A673 (cell line): ENCODE measurements at regions not wholly inside any gene's neighbourhood (a gene's known extent, or its start where the extent isn't known, plus 50 kb on each side); places are given as distances from the start of the nearest gene placed in this dataset.

ENCODE experiments used
- BruUV-seq: library from RNA; stranded (reverse); fragments of 400-500 nt; replicated peaks from 2 replicates; lab custom pipeline; 2021; lab: Mats Ljungman, UMichigan
- CTCF ChIA-PET: fragments of 300-600 bp; sonication (Branson Sonifier 250); formaldehyde crosslinking; loops from one replicate; lab custom pipeline; 2022; ENCODE audit warnings: antibody characterized with exemption; lab: Charles Lee
- POLR2A ChIA-PET: fragments of 300-600 bp; sonication (Branson Sonifier 250); formaldehyde crosslinking; loops from one replicate; lab custom pipeline; 2022; ENCODE audit warnings: antibody characterized with exemption; ENCODE audit not compliant: low non-redundant PET; lab: Charles Lee
- DNase-seq: peaks from one replicate; pipeline ENCODE4 v3.0.0-alpha.2; 2015; ENCODE audit warnings: low spot score
- H3K27ac ChIP-seq: fragments of 200-600 bp; sonication (generic); 2 replicates; pipeline ENCODE4 v1.5.1; 2016; ENCODE audit warnings: mixed run types, low read depth, mild to moderate bottlenecking, mixed read lengths, antibody characterized with exemption, low read length; ENCODE audit not compliant: poor library complexity, severe bottlenecking
- H3K27me3 ChIP-seq: fragments of 200-600 bp; sonication (generic); replicated peaks from 2 replicates; pipeline ENCODE4 v1.6.1; 2017; ENCODE audit warnings: mixed run types, low read depth, mild to moderate bottlenecking, mixed read lengths, antibody characterized with exemption, low read length; ENCODE audit not compliant: insufficient read depth, poor library complexity
- H3K36me3 ChIP-seq: fragments of 200-600 bp; sonication (generic); 2 replicates; pipeline ENCODE4 v1.6.1; 2016; ENCODE audit warnings: mixed run types, mild to moderate bottlenecking, mixed read lengths, antibody characterized with exemption, low read length; ENCODE audit not compliant: insufficient read depth, poor library complexity, severe bottlenecking
- H3K4me1 ChIP-seq: fragments of 200-600 bp; sonication (generic); 2 replicates; pipeline ENCODE4 v1.6.1; 2017; ENCODE audit warnings: mixed run types, mild to moderate bottlenecking, mixed read lengths, antibody characterized with exemption, low read length; ENCODE audit not compliant: insufficient read depth, poor library complexity, severe bottlenecking
- H3K4me3 ChIP-seq: fragments of 200-600 bp; sonication (generic); 2 replicates; pipeline ENCODE4 v1.5.1; 2016; ENCODE audit warnings: low read depth, mixed run types, mild to moderate bottlenecking, mixed read lengths, low read length; ENCODE audit not compliant: poor library complexity, severe bottlenecking
- H3K9me3 ChIP-seq: fragments of 200-600 bp; sonication (generic); 2 replicates; pipeline ENCODE4 v1.6.1; 2016; ENCODE audit warnings: mixed run types, low read depth, mild to moderate bottlenecking, mixed read lengths, antibody characterized with exemption, low read length; ENCODE audit not compliant: poor library complexity, severe bottlenecking
- CTCF ChIP-seq: fragments of 300-800, 200-600 bp; sonication (generic); conservative IDR thresholded peaks from 2 replicates; pipeline ENCODE4 v1.5.1; 2017; ENCODE audit warnings: low read depth, mild to moderate bottlenecking, antibody characterized with exemption, low read length, moderate library complexity, mixed read lengths
- EZH2 ChIP-seq: fragments of 200-600 bp; sonication (generic); IDR thresholded peaks from 2 replicates; pipeline ENCODE4 v1.6.1; 2017; ENCODE audit warnings: borderline replicate concordance, low read depth, mild to moderate bottlenecking, mixed read lengths, antibody characterized with exemption, low read length; ENCODE audit not compliant: poor library complexity, severe bottlenecking
- intact Hi-C: fragments of 100-400 bp; cut with micrococcal nuclease; formaldehyde crosslinking; loops from one replicate; pipeline ENCODE4 v1.10.0; 2022; ENCODE audit not compliant: unreplicated experiment

GRCh38 chr5:84628918-84629317 is 244.2 kb upstream of the EDIL3 start:
- CTCF ChIA-PET: no interaction called here

GRCh38 chr5:84623019-84623418 is 238.3 kb upstream of the EDIL3 start:
- H3K27me3 ChIP-seq: no peaks in the 10 kb centered on the region
- no peak overlapping the region for H3K4me3 ChIP-seq
- H3K36me3 ChIP-seq: no peaks in the 10 kb centered on the region
- ChIA-PET POLR2A (no interaction called here), CTCF (no interaction called here)
- H3K4me1 ChIP-seq: no peaks in the 10 kb centered on the region
- BruUV-seq: no TSS peak
- intact Hi-C loops: no loop called here
- no peak overlapping the region for H3K27ac ChIP-seq
- TF ChIP-seq EZH2: no peak
- DNase-seq: no peak
- no peaks in the 10 kb centered on the region for H3K9me3 ChIP-seq

More at GRCh38 chr5:84628918-84629317, 244.2 kb upstream of the EDIL3 start:
- no peak for DNase-seq
- Histone ChIP-seq H3K27me3 (no peaks in the 10 kb centered on the region), H3K4me3 (no peak overlapping the region), H3K27ac (no peak overlapping the region), H3K36me3 (no peaks in the 10 kb centered on the region), H3K4me1 (no peaks in the 10 kb centered on the region), H3K9me3 (no peaks in the 10 kb centered on the region)
- BruUV-seq: no TSS peak
- intact Hi-C loops: no loop called here
- TF ChIP-seq CTCF (no peak), EZH2 (no peak)
- POLR2A ChIA-PET: no interaction called here

DNA sequence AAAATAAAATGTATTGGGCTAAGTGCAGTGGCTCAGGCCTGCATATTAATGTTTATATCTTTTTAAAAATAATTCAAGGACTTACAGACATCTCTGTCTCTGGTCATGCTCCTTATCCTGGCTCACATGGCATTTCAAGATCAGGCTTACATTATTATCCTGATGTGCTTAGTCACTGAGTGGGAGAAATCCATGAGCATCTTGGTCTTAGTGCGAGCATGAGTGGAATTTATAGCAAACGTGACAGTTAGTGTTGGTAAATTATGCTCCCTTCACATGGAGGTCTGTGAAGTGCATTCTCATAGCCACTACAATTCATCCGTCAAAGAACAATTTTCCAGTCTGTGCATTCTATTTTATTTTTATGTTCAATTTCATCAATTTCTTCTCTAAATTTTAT is 237.8 kb upstream of the EDIL3 start:
- CTCF ChIA-PET: no interaction called here
- intact Hi-C loops: no loop called here
- no peak for TF ChIP-seq EZH2
- TF ChIP-seq CTCF: no peak
- H3K4me1 ChIP-seq: no peaks in the 10 kb centered on the region
- H3K4me3 ChIP-seq: no peak overlapping the region
- POLR2A ChIA-PET: no interaction called here
- H3K36me3 ChIP-seq: no peaks in the 10 kb centered on the region
- H3K27ac ChIP-seq: no peak overlapping the region
- no peaks in the 10 kb centered on the region for H3K9me3 ChIP-seq
- DNase-seq: no peak
- BruUV-seq: no TSS peak
- no peaks in the 10 kb centered on the region for H3K27me3 ChIP-seq

- H3K4me3 ChIP-seq: no peak overlapping the region
- TF ChIP-seq CTCF (no peak), EZH2 (no peak)
- no peaks in the 10 kb centered on the region for H3K9me3 ChIP-seq
- ChIA-PET POLR2A (no interaction called here), CTCF (no interaction called here)
- H3K27me3 ChIP-seq: no peaks in the 10 kb centered on the region
- DNase-seq: no peak
- no peak overlapping the region for H3K27ac ChIP-seq
- H3K4me1 ChIP-seq: no peaks in the 10 kb centered on the region
- intact Hi-C loops: no loop called here
- H3K36me3 ChIP-seq: no peaks in the 10 kb centered on the region
- BruUV-seq: no TSS peak
Measured at GRCh38 chr5:84618262-84618661, 233.6 kb upstream of the EDIL3 start.
